ENCODE measurements at regions not wholly inside any gene's neighbourhood (a gene's known extent, or its start where the extent isn't known, plus 50 kb on each side); places are given as distances from the start of the nearest gene placed in this dataset.
"Not testable (repeated sequence)": the region's sequence is repeated elsewhere in the genome, so short reads cannot be mapped to it uniquely, and the experiment has no call there.

- no peaks in the 10 kb centered on the region for H3K36me3 Mint-ChIP-seq (ENCODE audit: low read depth)
- no peaks in the 10 kb centered on the region for H3K4me1 Mint-ChIP-seq (ENCODE audit: low read depth)
- DNase-seq: no peak
- H3K27me3 Mint-ChIP-seq (ENCODE audit: insufficient read depth): peaks cover 14% of the 10 kb centered on the region
- H3K27ac Mint-ChIP-seq: no peak overlapping the region
- peaks cover 4% of the 10 kb centered on the region for H3K9me3 Mint-ChIP-seq
- no peak for TF ChIP-seq CTCF (IDR thresholded peaks at IDR 0.05)
- H3K4me3 Mint-ChIP-seq: no peak overlapping the region
Observed at GRCh38 chr5:37933576-37933975, 93.7 kb upstream of the GDNF start.

GRCh38 chr5:37932450-37932849 is 92.6 kb upstream of the GDNF start:
- no peak for TF ChIP-seq CTCF (IDR thresholded peaks at IDR 0.05)
- DNase-seq: no peak
- Mint-ChIP-seq H3K27ac (no peak overlapping the region), H3K9me3 (peaks cover 4% of the 10 kb centered on the region), H3K4me1 (ENCODE audit: low read depth) (no peaks in the 10 kb centered on the region), H3K4me3 (no peak overlapping the region), H3K27me3 (ENCODE audit: insufficient read depth) (peaks cover 14% of the 10 kb centered on the region), H3K36me3 (ENCODE audit: low read depth) (no peaks in the 10 kb centered on the region)

GRCh38 chr5:37931541-37931940 is 91.7 kb upstream of the GDNF start:
- TF ChIP-seq CTCF (IDR thresholded peaks at IDR 0.05): no peak
- no peaks in the 10 kb centered on the region for H3K4me1 Mint-ChIP-seq (ENCODE audit: low read depth)
- H3K27me3 Mint-ChIP-seq (ENCODE audit: insufficient read depth): peaks cover 18% of the 10 kb centered on the region
- H3K27ac Mint-ChIP-seq: no peak overlapping the region
- no peaks in the 10 kb centered on the region for H3K9me3 Mint-ChIP-seq
- DNase-seq: no peak
- no peaks in the 10 kb centered on the region for H3K36me3 Mint-ChIP-seq (ENCODE audit: low read depth)
- H3K4me3 Mint-ChIP-seq: no peak overlapping the region

GRCh38 chr5:37930350-37930749 is 90.5 kb upstream of the GDNF start:
- Mint-ChIP-seq H3K4me1 (ENCODE audit: low read depth) (no peaks in the 10 kb centered on the region), H3K27ac (no peak overlapping the region), H3K9me3 (no peaks in the 10 kb centered on the region), H3K27me3 (ENCODE audit: insufficient read depth) (peaks cover 17% of the 10 kb centered on the region), H3K4me3 (no peak overlapping the region), H3K36me3 (ENCODE audit: low read depth) (no peaks in the 10 kb centered on the region)
- TF ChIP-seq CTCF (IDR thresholded peaks at IDR 0.05): no peak
- DNase-seq: no peak

GRCh38 chr5:37929791-37930190 is 90.0 kb upstream of the GDNF start:
- Mint-ChIP-seq H3K9me3 (no peaks in the 10 kb centered on the region), H3K4me1 (ENCODE audit: low read depth) (no peaks in the 10 kb centered on the region), H3K27ac (no peak overlapping the region), H3K36me3 (ENCODE audit: low read depth) (no peaks in the 10 kb centered on the region), H3K4me3 (no peak overlapping the region), H3K27me3 (ENCODE audit: insufficient read depth) (peaks cover 13% of the 10 kb centered on the region)
- no peak for TF ChIP-seq CTCF (IDR thresholded peaks at IDR 0.05)
- DNase-seq: no peak

GRCh38 chr5:37927753-37928152 is 87.9 kb upstream of the GDNF start:
- H3K27me3 Mint-ChIP-seq (ENCODE audit: insufficient read depth): peaks cover 18% of the 10 kb centered on the region
- H3K4me3 Mint-ChIP-seq; H3K9me3 Mint-ChIP-seq; H3K27ac Mint-ChIP-seq; H3K4me1 Mint-ChIP-seq (ENCODE audit: low read depth); DNase-seq; H3K36me3 Mint-ChIP-seq (ENCODE audit: low read depth): not testable (repeated sequence)

All from HFFc6 (cell line).